Activated B cell treated with CpG ODN at 0.5 μM for 24 hours (primary cell): ENCODE measurements at regions not wholly inside any gene's neighbourhood (a gene's known extent, or its start where the extent isn't known, plus 50 kb on each side); places are given as distances from the start of the nearest gene placed in this dataset.

Experiments used
- ATAC-seq: fragments of 200-7000 bp; cut with Tn5 transposase; one replicate; pipeline ENCODE4 v1.10.0; 2021; ENCODE audit warnings: low read depth, mild to moderate bottlenecking, moderate library complexity
- CTCF ChIA-PET: fragments of 350-600 bp; sonication (Branson Sonifier 250); formaldehyde crosslinking; loops from one replicate; lab custom pipeline; 2021; ENCODE audit warnings: antibody characterized with exemption; lab: Charles Lee
- POLR2A ChIA-PET: fragments of 350-600 bp; sonication (Branson Sonifier 250); formaldehyde crosslinking; loops from one replicate; lab custom pipeline; 2021; ENCODE audit warnings: antibody characterized with exemption; lab: Charles Lee
- DNase-seq: peaks from one replicate; pipeline ENCODE4 v3.0.0; 2022
- H3K27ac Mint-ChIP-seq: one replicate; pipeline ENCODE4 v1.8.0; 2020; ENCODE audit warnings: mixed read lengths
- H3K27me3 Mint-ChIP-seq: one replicate; pipeline ENCODE4 v1.8.0; 2021; ENCODE audit warnings: mixed read lengths
- H3K36me3 Mint-ChIP-seq: one replicate; pipeline ENCODE4 v1.8.0; 2021; ENCODE audit warnings: low read depth, mixed read lengths
- H3K4me1 Mint-ChIP-seq: one replicate; pipeline ENCODE4 v1.8.0; 2021; ENCODE audit warnings: mixed read lengths
- H3K4me3 Mint-ChIP-seq: one replicate; pipeline ENCODE4 v1.8.0; 2020; ENCODE audit warnings: mild to moderate bottlenecking, mixed read lengths
- H3K9me3 Mint-ChIP-seq: one replicate; pipeline ENCODE4 v1.8.0; 2020; ENCODE audit warnings: mixed read lengths
- CTCF ChIP-seq: fragments of 200-600 bp; IDR thresholded peaks from one replicate; pipeline ENCODE4 v1.8.0; 2022; ENCODE audit warnings: antibody characterized with exemption, mild to moderate bottlenecking
- intact Hi-C: fragments of 100-400 bp; cut with micrococcal nuclease; formaldehyde crosslinking; loops from one replicate; pipeline ENCODE4 v1.15.1; 2024

GRCh38 chr20:39342463-39342862, 380.3 kb downstream of the DHX35 start:
- peaks cover 29% of the 10 kb centered on the region for H3K4me1 Mint-ChIP-seq
- DNase-seq: no peak
- H3K9me3 Mint-ChIP-seq: no peaks in the 10 kb centered on the region
- CTCF ChIA-PET: no interaction called here
- ATAC-seq: no peak
- H3K4me3 Mint-ChIP-seq: no peak overlapping the region
- no peaks in the 10 kb centered on the region for H3K36me3 Mint-ChIP-seq
- intact Hi-C loops: no loop called here
- no peak for TF ChIP-seq CTCF
- POLR2A ChIA-PET: no interaction called here
- no peaks in the 10 kb centered on the region for H3K27me3 Mint-ChIP-seq
- no peak overlapping the region for H3K27ac Mint-ChIP-seq

- POLR2A ChIA-PET: interaction anchor here (0.5 kb wide), 1 partner anchor 191 kb away, joined by 3 read pairs; no protein-coding TSS in a partner anchor
- Mint-ChIP-seq H3K36me3 (no peaks in the 10 kb centered on the region), H3K9me3 (no peaks in the 10 kb centered on the region), H3K4me3 (peak overlapping the region; percentile 12), H3K4me1 (peaks cover 29% of the 10 kb centered on the region), H3K27ac (peak overlapping the region; percentile 84), H3K27me3 (no peaks in the 10 kb centered on the region)
- no peak for TF ChIP-seq CTCF
- ATAC-seq (peak; percentile 99), DNase-seq (no peak)
- CTCF ChIA-PET: no interaction called here
- intact Hi-C loops: loop anchor here (2.0 to 5.0 kb wide), 2 partner anchors 226 to 489 kb away; no protein-coding TSS in a partner anchor
Measured at GRCh38 chr20:39338469-39339376, 376.6 kb downstream of the DHX35 start.

GRCh38 chr20:39333211-39333610, 371.1 kb downstream of the DHX35 start:
- H3K27me3 Mint-ChIP-seq: peaks cover 4% of the 10 kb centered on the region
- peaks cover 2% of the 10 kb centered on the region for H3K4me1 Mint-ChIP-seq
- no peaks in the 10 kb centered on the region for H3K9me3 Mint-ChIP-seq
- intact Hi-C loops: no loop called here
- H3K36me3 Mint-ChIP-seq: no peaks in the 10 kb centered on the region
- ChIA-PET POLR2A (no interaction called here), CTCF (no interaction called here)
- TF ChIP-seq CTCF: no peak
- H3K27ac Mint-ChIP-seq: no peak overlapping the region
- DNase-seq: no peak
- H3K4me3 Mint-ChIP-seq: no peak overlapping the region
- no peak for ATAC-seq

- intact Hi-C loops: loop anchor here (1.0 kb wide), 1 partner anchor 31 kb away; no protein-coding TSS in a partner anchor
- no peak for ATAC-seq
- ChIA-PET POLR2A (no interaction called here), CTCF (no interaction called here)
- no peaks in the 10 kb centered on the region for H3K9me3 Mint-ChIP-seq
- H3K27ac Mint-ChIP-seq: no peak overlapping the region
- H3K4me1 Mint-ChIP-seq: no peaks in the 10 kb centered on the region
- DNase-seq: no peak
- no peak overlapping the region for H3K4me3 Mint-ChIP-seq
- H3K36me3 Mint-ChIP-seq: no peaks in the 10 kb centered on the region
- no peak for TF ChIP-seq CTCF
- peaks cover 18% of the 10 kb centered on the region for H3K27me3 Mint-ChIP-seq
Measured at GRCh38 chr20:39328347-39328746, 366.2 kb downstream of the DHX35 start.

- H3K4me1 Mint-ChIP-seq: no peaks in the 10 kb centered on the region
- no peak overlapping the region for H3K4me3 Mint-ChIP-seq
- H3K27ac Mint-ChIP-seq: no peak overlapping the region
- TF ChIP-seq CTCF: no peak
- no peaks in the 10 kb centered on the region for H3K9me3 Mint-ChIP-seq
- DNase-seq: no peak
- CTCF ChIA-PET: no interaction called here
- intact Hi-C loops: no loop called here
- no peaks in the 10 kb centered on the region for H3K36me3 Mint-ChIP-seq
- POLR2A ChIA-PET: no interaction called here
- H3K27me3 Mint-ChIP-seq: peaks cover 21% of the 10 kb centered on the region
- no peak for ATAC-seq
Measured at GRCh38 chr20:39326050-39326449, 363.9 kb downstream of the DHX35 start.
